Pancreas (tissue), 10 donors: ENCODE measurements at regions not wholly inside any gene's neighbourhood (a gene's known extent, or its start where the extent isn't known, plus 50 kb on each side); places are given as distances from the start of the nearest gene placed in this dataset.

Source experiments
- ATAC-seq, 4 donors: fragments of 200-7000 bp; cut with Tn5 transposase; one replicate each; pipeline versions ENCODE4 v1.8.0 to v1.9.1; 2020; ENCODE audit warnings: mild to moderate bottlenecking in 4 of 4, moderate library complexity in 4 of 4
- DNase-seq, 6 donors: peaks; one replicate each; pipeline ENCODE4 v3.0.0-alpha.2; 2020
- FAIRE-seq: peaks from 2 replicates; lab custom pipeline; 2012; peaks lifted over from hg19 to GRCh38; lab: Jason Lieb, UNC
- H3K27ac ChIP-seq, 4 donors: fragments of 200-600 bp; sonication (generic); 1 replicate in 3 of 4; 2 replicates in 1 of 4; pipeline versions ENCODE4 v1.5.0 to v1.8.0; 2020
- H3K27me3 ChIP-seq, 4 donors: fragments of 200-600 bp; one replicate each; pipeline ENCODE4 v1.8.0; 2021
- H3K36me3 ChIP-seq, 3 donors: fragments of 200-600 bp; sonication (generic) in 1 of 3; one replicate each; pipeline versions ENCODE4 v1.5.0 to v1.8.0; 2020 to 2021
- H3K4me1 ChIP-seq, 3 donors: fragments of 200-600 bp; one replicate each; pipeline ENCODE4 v1.8.0; 2021
- H3K4me3 ChIP-seq, 4 donors: fragments of 200-600 bp; sonication (generic) in 2 of 4; one replicate each; pipeline versions ENCODE4 v1.5.0 to v1.8.0; 2020 to 2021
- H3K9me3 ChIP-seq, 4 donors: fragments of 200-600 bp; one replicate each; pipeline ENCODE4 v1.8.0; 2021
- WGBS, 2 donors: extraction: QIAGEN DNeasy Blood & Tissue Kit; methylation state at CpG; one replicate each; pipeline ENCODE4 v1.1.7; 2013; 5-methylcytosine and 5-hydroxymethylcytosine counted together
- intact Hi-C, 3 donors: fragments of 100-400 bp; cut with DNase I; formaldehyde crosslinking; loops; one replicate each; pipeline versions ENCODE4 v1.11.1 to v1.14.2; 2022
- TF ChIP-seq, protein P1 (sequence below), 4 donors: fragments of 200-600 bp; sonication (generic) in 3 of 4; IDR thresholded peaks; one replicate each; pipeline versions ENCODE4 v1.5.0 to v1.8.0; 2021; ENCODE audit warnings: antibody characterized with exemption in 4 of 4
- donor health status: healthy with polysubstance abuse.
- donor health status: DM: no; HTN: no; CAD: no; lungs with moderate emphysema.
- donor health status: DM: no; HTN: no; CAD: no.
- donor health status: control.
- donor health status: control.
- donor health status: Bipolar disorder and iron deficiency.
- donor health status: DM: yes; HTN: yes; CAD: no.
- donor health status: DM: no; HTN: no; CAD: no.
- donor health status: DM: no; HTN: no; CAD: no.
- donor health status: DM: yes; HTN: yes; CAD: no.

DNA sequence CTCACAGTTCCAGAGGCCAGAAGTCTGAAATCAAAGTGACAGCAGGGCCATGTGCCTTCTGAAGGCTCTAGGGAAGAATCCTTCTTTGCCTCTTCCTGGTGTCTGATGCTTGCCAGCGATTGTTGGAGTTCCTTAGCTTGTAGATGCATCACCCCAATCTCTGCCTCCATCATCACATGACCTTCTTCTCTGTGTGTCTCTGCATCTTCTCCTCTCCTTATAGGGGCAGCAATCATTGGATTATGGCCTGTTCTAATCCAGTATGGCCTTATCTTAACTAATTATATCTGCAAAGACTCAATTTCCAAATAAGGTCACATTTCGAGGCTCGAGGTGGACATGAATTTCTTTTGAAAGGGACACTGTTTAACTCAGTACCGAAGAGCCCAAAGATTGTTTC, 71.7 kb upstream of the RAI2 start:
- no peak for ATAC-seq
- Histone ChIP-seq H3K36me3 (no peaks in the 10 kb centered on the region), H3K4me1 (no peaks in the 10 kb centered on the region), H3K27me3 (peaks cover 0 to 5% (median 0%) of the 10 kb centered on the region in 4 donors), H3K27ac (no peak overlapping the region), H3K4me3 (no peak overlapping the region), H3K9me3 (no peaks in the 10 kb centered on the region)
- TF ChIP-seq, protein P1, sequence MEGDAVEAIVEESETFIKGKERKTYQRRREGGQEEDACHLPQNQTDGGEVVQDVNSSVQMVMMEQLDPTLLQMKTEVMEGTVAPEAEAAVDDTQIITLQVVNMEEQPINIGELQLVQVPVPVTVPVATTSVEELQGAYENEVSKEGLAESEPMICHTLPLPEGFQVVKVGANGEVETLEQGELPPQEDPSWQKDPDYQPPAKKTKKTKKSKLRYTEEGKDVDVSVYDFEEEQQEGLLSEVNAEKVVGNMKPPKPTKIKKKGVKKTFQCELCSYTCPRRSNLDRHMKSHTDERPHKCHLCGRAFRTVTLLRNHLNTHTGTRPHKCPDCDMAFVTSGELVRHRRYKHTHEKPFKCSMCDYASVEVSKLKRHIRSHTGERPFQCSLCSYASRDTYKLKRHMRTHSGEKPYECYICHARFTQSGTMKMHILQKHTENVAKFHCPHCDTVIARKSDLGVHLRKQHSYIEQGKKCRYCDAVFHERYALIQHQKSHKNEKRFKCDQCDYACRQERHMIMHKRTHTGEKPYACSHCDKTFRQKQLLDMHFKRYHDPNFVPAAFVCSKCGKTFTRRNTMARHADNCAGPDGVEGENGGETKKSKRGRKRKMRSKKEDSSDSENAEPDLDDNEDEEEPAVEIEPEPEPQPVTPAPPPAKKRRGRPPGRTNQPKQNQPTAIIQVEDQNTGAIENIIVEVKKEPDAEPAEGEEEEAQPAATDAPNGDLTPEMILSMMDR (IDR thresholded peaks at IDR 0.05), result no peak
- intact Hi-C loops, result no loop called here
- no peak for DNase-seq
- 76 to 81% methylated on average over 4 of the region's 4 CpGs for WGBS, 2 donors
- no peak for FAIRE-seq

GRCh38 chrX:17931855-17932254, 70.8 kb upstream of the RAI2 start:
- ATAC-seq (no peak), FAIRE-seq (no peak), DNase-seq (no peak)
- no peaks in the 10 kb centered on the region for H3K4me1 ChIP-seq
- H3K36me3 ChIP-seq, result no peaks in the 10 kb centered on the region
- WGBS, 2 donors, result 65 to 85% methylated on average over 7 of the region's 7 CpGs
- intact Hi-C loops, result no loop called here
- peaks cover 0 to 10% (median 0%) of the 10 kb centered on the region in 4 donors for H3K27me3 ChIP-seq
- TF ChIP-seq, protein P1 (IDR thresholded peaks at IDR 0.05), result no peak
- H3K4me3 ChIP-seq, result no peak overlapping the region
- H3K27ac ChIP-seq, result no peak overlapping the region
- no peaks in the 10 kb centered on the region for H3K9me3 ChIP-seq

GRCh38 chrX:17930850-17931249, 69.8 kb upstream of the RAI2 start:
- ATAC-seq, result no peak
- WGBS, 2 donors, result 37 to 42% methylated on average over 4 of the region's 4 CpGs
- FAIRE-seq, result no peak
- no peak for DNase-seq
- peaks cover 0 to 10% (median 0%) of the 10 kb centered on the region in 4 donors for H3K27me3 ChIP-seq
- no peak overlapping the region for H3K4me3 ChIP-seq
- H3K4me1 ChIP-seq, result no peaks in the 10 kb centered on the region
- no peaks in the 10 kb centered on the region for H3K9me3 ChIP-seq
- no peak overlapping the region for H3K27ac ChIP-seq
- TF ChIP-seq, protein P1 (IDR thresholded peaks at IDR 0.05), result no peak
- intact Hi-C loops, result no loop called here
- no peaks in the 10 kb centered on the region for H3K36me3 ChIP-seq

DNA sequence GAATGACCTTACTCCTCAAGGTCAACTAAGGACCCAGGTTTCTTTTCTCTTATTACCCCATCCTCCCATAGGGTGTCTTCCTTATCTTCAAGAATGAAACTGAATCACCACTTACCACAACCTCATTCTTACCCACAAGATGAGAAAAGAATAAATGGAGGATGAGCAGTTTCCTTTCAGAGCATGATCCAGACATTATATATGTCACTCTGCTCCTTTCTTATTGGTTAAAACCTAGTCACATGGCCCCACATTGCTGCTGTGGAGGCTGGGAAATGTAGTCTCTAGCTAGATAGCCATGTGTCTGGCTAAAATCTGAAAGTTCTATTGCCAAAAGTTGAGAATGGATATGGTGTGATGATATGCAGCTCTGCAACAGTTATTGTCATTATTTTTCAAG, 62.4 kb upstream of the RAI2 start:
- ATAC-seq, result no peak
- intact Hi-C loops, result no loop called here
- no peaks in the 10 kb centered on the region for H3K36me3 ChIP-seq

GRCh38 chrX:17922303-17922702, 61.2 kb upstream of the RAI2 start:
- Histone ChIP-seq H3K4me1 (no peaks in the 10 kb centered on the region), H3K4me3 (no peak overlapping the region), H3K9me3 (no peaks in the 10 kb centered on the region), H3K27me3 (peaks cover 0 to 6% (median 0%) of the 10 kb centered on the region in 4 donors), H3K27ac (no peak overlapping the region), H3K36me3 (no peaks in the 10 kb centered on the region)
- intact Hi-C loops, result no loop called here
- peak in 3 of 4 donors; percentile 20 to 52 (median 44) for ATAC-seq
- FAIRE-seq, result peak; percentile 85
- DNase-seq, result no peak
- TF ChIP-seq, protein P1 (IDR thresholded peaks at IDR 0.05), result no peak
- 14 to 33% methylated on average over 5 of the region's 5 CpGs for WGBS, 2 donors

More for the DNA sequence above, 62.4 kb upstream of the RAI2 start:
- no peak overlapping the region for H3K4me3 ChIP-seq
- FAIRE-seq, result no peak
- no peaks in the 10 kb centered on the region for H3K4me1 ChIP-seq
- H3K27me3 ChIP-seq, result peaks cover 0 to 13% (median 0%) of the 10 kb centered on the region in 4 donors
- H3K27ac ChIP-seq, result no peak overlapping the region
- TF ChIP-seq, protein P1 (IDR thresholded peaks at IDR 0.05), result no peak
- no peak for DNase-seq
- no peaks in the 10 kb centered on the region for H3K9me3 ChIP-seq
